Mesendoderm (in vitro differentiated cells): ENCODE measurements at regions not wholly inside any gene's neighbourhood (a gene's known extent, or its start where the extent isn't known, plus 50 kb on each side); places are given as distances from the start of the nearest gene placed in this dataset.

ENCODE experiments used
- DNase-seq: peaks from one replicate; pipeline ENCODE4 v3.0.0; 2013
- H2AK5ac ChIP-seq: 2 replicates; pipeline ENCODE4 v1.6.1; 2013; ENCODE audit warnings: low read length, inconsistent platforms
- H2BK120ac ChIP-seq: 2 replicates; pipeline ENCODE4 v1.6.1; 2013; ENCODE audit warnings: low read depth, mild to moderate bottlenecking, low read length, moderate library complexity, mixed read lengths
- H2BK15ac ChIP-seq: replicated peaks from 2 replicates; pipeline ENCODE4 v1.6.1; 2013; ENCODE audit warnings: low read depth, mild to moderate bottlenecking, moderate library complexity
- H2BK5ac ChIP-seq: 2 replicates; pipeline ENCODE4 v1.6.1; 2013; ENCODE audit warnings: low read length, inconsistent platforms
- H3K18ac ChIP-seq: 2 replicates; pipeline ENCODE4 v1.6.1; 2013; ENCODE audit warnings: mild to moderate bottlenecking, low read length, mixed read lengths
- H3K23ac ChIP-seq: one replicate; pipeline ENCODE4 v1.6.1; 2013; ENCODE audit warnings: low read length
- H3K27ac ChIP-seq: 2 replicates; pipeline ENCODE4 v1.5.1; 2013; ENCODE audit warnings: low read depth, mild to moderate bottlenecking, inconsistent platforms, low read length, moderate library complexity
- H3K27me3 ChIP-seq: 2 replicates; pipeline ENCODE4 v1.6.1; 2013; ENCODE audit warnings: low read length, control low read depth, mild to moderate bottlenecking, inconsistent platforms; ENCODE audit not compliant: insufficient read depth, poor library complexity
- H3K36me3 ChIP-seq: 2 replicates; pipeline ENCODE4 v1.6.1; 2013; ENCODE audit warnings: low read length, inconsistent platforms; ENCODE audit not compliant: control insufficient read depth, insufficient read depth
- H3K4ac ChIP-seq: one replicate; pipeline ENCODE4 v1.6.1; 2013; ENCODE audit warnings: low read depth, mild to moderate bottlenecking, low read length, moderate library complexity
- H3K4me1 ChIP-seq: 2 replicates; pipeline ENCODE4 v1.6.1; 2013; ENCODE audit warnings: low read depth, low read length, inconsistent platforms; ENCODE audit not compliant: control insufficient read depth
- H3K4me2 ChIP-seq: 2 replicates; pipeline ENCODE4 v1.6.1; 2013; ENCODE audit warnings: low read length
- H3K4me3 ChIP-seq: 2 replicates; pipeline ENCODE4 v1.5.1; 2013; ENCODE audit warnings: mild to moderate bottlenecking, low read length
- H3K56ac ChIP-seq: one replicate; pipeline ENCODE4 v1.6.1; 2013; ENCODE audit warnings: low read length
- H3K79me1 ChIP-seq: 2 replicates; pipeline ENCODE4 v1.6.1; 2013; ENCODE audit warnings: low read length, inconsistent platforms
- H3K79me2 ChIP-seq: 2 replicates; pipeline ENCODE4 v1.6.1; 2013; ENCODE audit warnings: mild to moderate bottlenecking, low read length; ENCODE audit not compliant: control insufficient read depth, insufficient read depth
- H3K9ac ChIP-seq: 2 replicates; pipeline ENCODE4 v1.6.1; 2013; ENCODE audit warnings: low read length, inconsistent platforms
- H4K5ac ChIP-seq: one replicate; pipeline ENCODE4 v1.6.1; 2013; ENCODE audit warnings: low read length
- H4K8ac ChIP-seq: one replicate; pipeline ENCODE4 v1.6.1; 2013; ENCODE audit warnings: low read depth, mild to moderate bottlenecking, control low read depth, low read length, moderate library complexity
- WGBS: extraction: QIAGEN DNeasy Blood & Tissue Kit; methylation state at CpG from one replicate; pipeline ENCODE4 v1.1.7; 2013; ENCODE audit warnings: low lambda C conversion rate, missing lambda C conversion rate; ENCODE audit not compliant: insufficient coverage; ENCODE audit errors: extremely low coverage; 5-methylcytosine and 5-hydroxymethylcytosine counted together

DNA sequence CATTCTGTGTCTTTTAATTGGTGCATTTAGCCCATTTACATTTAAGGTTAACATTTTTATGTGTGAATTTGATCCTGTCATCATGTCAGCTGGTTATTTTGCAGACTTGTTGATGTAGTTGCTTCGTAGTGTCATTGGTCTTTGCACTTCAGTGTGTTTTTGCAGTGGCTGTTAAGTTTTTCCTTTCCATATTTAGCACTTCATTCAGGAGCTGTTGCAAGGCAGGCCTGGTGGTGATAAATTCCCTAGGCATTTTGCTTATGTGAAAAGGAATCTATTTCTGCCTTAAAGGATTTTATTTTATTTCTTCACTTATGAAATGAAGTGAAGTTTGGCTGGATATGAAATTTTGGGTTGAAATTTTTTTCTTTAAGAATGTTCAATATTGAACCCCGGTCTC is 70.2 kb upstream of the CD96 start:
- H4K5ac ChIP-seq = no peak overlapping the region
- no peaks in the 10 kb centered on the region for H3K27me3 ChIP-seq
- no peak overlapping the region for H3K4me3 ChIP-seq
- no peak overlapping the region for H2BK120ac ChIP-seq
- H2BK5ac ChIP-seq = no peak overlapping the region
- no peak overlapping the region for H3K18ac ChIP-seq
- H3K27ac ChIP-seq = no peak overlapping the region
- no peak overlapping the region for H3K4ac ChIP-seq
- H3K56ac ChIP-seq = no peak overlapping the region
- no peak overlapping the region for H4K8ac ChIP-seq
- no peak overlapping the region for H3K23ac ChIP-seq
- no peak overlapping the region for H3K9ac ChIP-seq
- no peak overlapping the region for H2AK5ac ChIP-seq
- no peak for DNase-seq
- WGBS = no CpG with 5 or more reads among the region's 2 CpGs
- H3K4me2 ChIP-seq = no peak overlapping the region
- H3K4me1 ChIP-seq = no peaks in the 10 kb centered on the region
- no peaks in the 10 kb centered on the region for H3K79me1 ChIP-seq
- H3K79me2 ChIP-seq = no peaks in the 10 kb centered on the region
- H2BK15ac ChIP-seq = no peak overlapping the region
- H3K36me3 ChIP-seq = no peaks in the 10 kb centered on the region

GRCh38 chr3:111472556-111472955 is 69.4 kb upstream of the CD96 start:
- Histone ChIP-seq H2AK5ac (no peak overlapping the region), H3K23ac (no peak overlapping the region), H2BK120ac (no peak overlapping the region), H3K79me1 (no peaks in the 10 kb centered on the region), H3K27me3 (no peaks in the 10 kb centered on the region), H3K56ac (no peak overlapping the region), H3K79me2 (no peaks in the 10 kb centered on the region), H4K5ac (no peak overlapping the region), H3K4ac (no peak overlapping the region), H3K9ac (no peak overlapping the region), H3K36me3 (no peaks in the 10 kb centered on the region), H3K4me1 (no peaks in the 10 kb centered on the region), H3K27ac (no peak overlapping the region), H3K18ac (no peak overlapping the region), H2BK5ac (no peak overlapping the region), H3K4me2 (no peak overlapping the region), H2BK15ac (no peak overlapping the region), H3K4me3 (no peak overlapping the region), H4K8ac (no peak overlapping the region)
- WGBS = no CpG with 5 or more reads among the region's 4 CpGs
- DNase-seq = peak; percentile 9

- Histone ChIP-seq H4K5ac (no peak overlapping the region), H3K4ac (no peak overlapping the region), H3K4me3 (no peak overlapping the region), H2AK5ac (no peak overlapping the region), H3K27me3 (no peaks in the 10 kb centered on the region), H3K79me2 (no peaks in the 10 kb centered on the region), H3K18ac (no peak overlapping the region), H4K8ac (no peak overlapping the region), H3K36me3 (no peaks in the 10 kb centered on the region), H3K56ac (no peak overlapping the region), H2BK15ac (no peak overlapping the region), H2BK5ac (no peak overlapping the region), H3K4me2 (no peak overlapping the region), H3K27ac (no peak overlapping the region), H2BK120ac (no peak overlapping the region), H3K23ac (no peak overlapping the region), H3K4me1 (no peaks in the 10 kb centered on the region), H3K9ac (no peak overlapping the region), H3K79me1 (no peaks in the 10 kb centered on the region)
- peak; percentile 76 for DNase-seq
- WGBS = no CpG with 5 or more reads among the region's 2 CpGs
These were observed 68.4 kb upstream of the CD96 start for GRCh38 chr3:111473550-111473949.

GRCh38 chr3:111476701-111477100 is 65.3 kb upstream of the CD96 start:
- H3K4ac ChIP-seq = no peak overlapping the region
- no peaks in the 10 kb centered on the region for H3K27me3 ChIP-seq
- H3K27ac ChIP-seq = no peak overlapping the region
- H3K4me3 ChIP-seq = no peak overlapping the region
- H4K8ac ChIP-seq = no peak overlapping the region
- H3K36me3 ChIP-seq = no peaks in the 10 kb centered on the region
- no peak overlapping the region for H3K4me2 ChIP-seq
- H4K5ac ChIP-seq = no peak overlapping the region
- H3K79me1 ChIP-seq = no peaks in the 10 kb centered on the region
- no peak overlapping the region for H3K18ac ChIP-seq
- no peaks in the 10 kb centered on the region for H3K4me1 ChIP-seq
- H2BK120ac ChIP-seq = no peak overlapping the region
- no peak overlapping the region for H2AK5ac ChIP-seq
- no peak overlapping the region for H3K23ac ChIP-seq
- no peak for DNase-seq
- WGBS = no CpG with 5 or more reads among the region's 3 CpGs
- H2BK15ac ChIP-seq = no peak overlapping the region
- no peak overlapping the region for H3K9ac ChIP-seq
- no peaks in the 10 kb centered on the region for H3K79me2 ChIP-seq
- H2BK5ac ChIP-seq = no peak overlapping the region
- no peak overlapping the region for H3K56ac ChIP-seq

DNA sequence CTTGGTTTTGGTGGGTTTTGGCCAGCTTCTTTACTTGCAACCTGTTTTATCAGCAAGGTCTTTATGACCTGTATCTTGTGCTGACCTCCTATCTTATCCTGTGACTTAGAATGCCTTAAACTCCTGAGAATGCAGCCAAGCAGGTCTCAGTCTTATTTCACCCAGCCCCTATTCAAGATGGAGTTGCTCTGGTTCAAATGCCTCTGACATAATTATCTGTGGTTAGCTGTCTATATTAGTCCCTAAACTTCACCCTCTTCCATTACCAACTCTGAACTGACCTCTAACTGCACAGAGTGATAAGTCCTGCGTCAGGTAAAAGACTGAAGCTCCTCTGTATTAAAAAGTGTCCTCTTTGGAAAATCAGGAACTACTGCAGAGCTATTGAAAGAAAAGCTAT is 61.9 kb upstream of the CD96 start:
- no peak overlapping the region for H3K56ac ChIP-seq
- no peak overlapping the region for H2AK5ac ChIP-seq
- H3K36me3 ChIP-seq = no peaks in the 10 kb centered on the region
- DNase-seq = no peak
- H3K4me1 ChIP-seq = no peaks in the 10 kb centered on the region
- no peak overlapping the region for H3K23ac ChIP-seq
- no peak overlapping the region for H3K4me3 ChIP-seq
- no peak overlapping the region for H4K8ac ChIP-seq
- H3K27me3 ChIP-seq = no peaks in the 10 kb centered on the region
- no peaks in the 10 kb centered on the region for H3K79me1 ChIP-seq
- no peak overlapping the region for H3K4me2 ChIP-seq
- no peak overlapping the region for H4K5ac ChIP-seq
- H3K9ac ChIP-seq = no peak overlapping the region
- H3K79me2 ChIP-seq = no peaks in the 10 kb centered on the region
- H2BK120ac ChIP-seq = no peak overlapping the region
- H3K27ac ChIP-seq = no peak overlapping the region
- no peak overlapping the region for H2BK15ac ChIP-seq
- no peak overlapping the region for H3K4ac ChIP-seq
- no peak overlapping the region for H3K18ac ChIP-seq
- WGBS = no CpG with 5 or more reads among the region's 1 CpG
- no peak overlapping the region for H2BK5ac ChIP-seq

- H2BK120ac ChIP-seq = no peak overlapping the region
- no peak overlapping the region for H3K27ac ChIP-seq
- H3K9ac ChIP-seq = no peak overlapping the region
- H3K23ac ChIP-seq = no peak overlapping the region
- no peak overlapping the region for H3K56ac ChIP-seq
- H3K79me1 ChIP-seq = no peaks in the 10 kb centered on the region
- no peak overlapping the region for H3K4me2 ChIP-seq
- no peak overlapping the region for H2AK5ac ChIP-seq
- no peak overlapping the region for H3K4ac ChIP-seq
- H4K8ac ChIP-seq = no peak overlapping the region
- no peak overlapping the region for H4K5ac ChIP-seq
- no peaks in the 10 kb centered on the region for H3K27me3 ChIP-seq
- no peak overlapping the region for H3K18ac ChIP-seq
- H2BK15ac ChIP-seq = no peak overlapping the region
- H3K4me1 ChIP-seq = no peaks in the 10 kb centered on the region
- H2BK5ac ChIP-seq = no peak overlapping the region
- no peak overlapping the region for H3K4me3 ChIP-seq
- no peaks in the 10 kb centered on the region for H3K36me3 ChIP-seq
- DNase-seq = no peak
- no peaks in the 10 kb centered on the region for H3K79me2 ChIP-seq
These were observed 60.4 kb upstream of the CD96 start for GRCh38 chr3:111481551-111481950.
